Astrocyte of the cerebellum (primary cell): ENCODE measurements at regions not wholly inside any gene's neighbourhood (a gene's known extent, or its start where the extent isn't known, plus 50 kb on each side); places are given as distances from the start of the nearest gene placed in this dataset.

ENCODE experiments used
- DNase-seq: peaks from one replicate; pipeline ENCODE4 v3.0.0-alpha.2; 2011; ENCODE audit warnings: low read depth
- H3K4me3 ChIP-seq: 2 replicates; pipeline ENCODE4 v1.5.1; 2011; ENCODE audit warnings: mild to moderate bottlenecking, low read depth, low read length, moderate library complexity
- CTCF ChIP-seq: IDR thresholded peaks from 2 replicates; pipeline ENCODE4 v1.5.1; 2012; ENCODE audit warnings: low read length, low read depth, moderate library complexity, mild to moderate bottlenecking; ENCODE audit errors: missing control alignments
- in situ Hi-C: cut with HindIII; loops from 2 replicates; pipeline ENCODE4 v1.10.0; 2017; ENCODE audit warnings: low sequenced_read_pairs

- in situ Hi-C loops, result no loop called here
- TF ChIP-seq CTCF, result no peak
- DNase-seq, result no peak
- H3K4me3 ChIP-seq, result no peak overlapping the region
Measured at GRCh38 chr2:226325526-226325925, 474.1 kb downstream of the IRS1 start.

- no peak for TF ChIP-seq CTCF
- in situ Hi-C loops, result no loop called here
- H3K4me3 ChIP-seq, result no peak overlapping the region
- no peak for DNase-seq
Measured at GRCh38 chr2:226320076-226320948, 479.3 kb downstream of the IRS1 start.

GRCh38 chr2:226317970-226318369 lies 481.6 kb downstream of the IRS1 start:
- no peak for DNase-seq
- TF ChIP-seq CTCF, result no peak
- in situ Hi-C loops, result no loop called here
- no peak overlapping the region for H3K4me3 ChIP-seq

GRCh38 chr2:226313060-226313459 lies 486.6 kb downstream of the IRS1 start:
- H3K4me3 ChIP-seq, result no peak overlapping the region
- in situ Hi-C loops, result no loop called here
- DNase-seq, result no peak
- no peak for TF ChIP-seq CTCF

GRCh38 chr2:226312155-226312554 lies 487.5 kb downstream of the IRS1 start:
- DNase-seq, result no peak
- in situ Hi-C loops, result no loop called here
- no peak overlapping the region for H3K4me3 ChIP-seq
- TF ChIP-seq CTCF, result no peak

- TF ChIP-seq CTCF, result no peak
- DNase-seq, result no peak
- H3K4me3 ChIP-seq, result no peak overlapping the region
- in situ Hi-C loops, result no loop called here
Measured at GRCh38 chr2:226310146-226310545, 489.5 kb downstream of the IRS1 start.
